ENCODE measurements at regions not wholly inside any gene's neighbourhood (a gene's known extent, or its start where the extent isn't known, plus 50 kb on each side); places are given as distances from the start of the nearest gene placed in this dataset.

- ATAC-seq = no peak
- intact Hi-C loops (cut with DNase I, micrococcal nuclease) = no loop called here
Observed at GRCh38 chr3:43187836-43188479, 82.1 kb upstream of the POMGNT2 start.

GRCh38 chr3:43185983-43186314 lies 80.1 kb upstream of the POMGNT2 start:
- no peak for ATAC-seq
- intact Hi-C loops (cut with DNase I, micrococcal nuclease) = no loop called here

More at GRCh38 chr3:43187836-43188479, 82.1 kb upstream of the POMGNT2 start:
- no peak for DNase-seq

GRCh38 chr3:43185274-43185982 lies 79.5 kb upstream of the POMGNT2 start:
- intact Hi-C loops (cut with DNase I, micrococcal nuclease) = no loop called here
- no peak for ATAC-seq

More at GRCh38 chr3:43185983-43186314, 80.1 kb upstream of the POMGNT2 start:
- no peak for DNase-seq

GRCh38 chr3:43183456-43183855 lies 77.6 kb upstream of the POMGNT2 start:
- no peak for ATAC-seq
- intact Hi-C loops (cut with DNase I, micrococcal nuclease) = no loop called here

More at GRCh38 chr3:43185274-43185982, 79.5 kb upstream of the POMGNT2 start:
- DNase-seq = no peak

GRCh38 chr3:43181202-43181821 lies 75.4 kb upstream of the POMGNT2 start:
- ATAC-seq (peak; percentile 55), DNase-seq (peak in 1 of 2 donors; percentile 56)
- intact Hi-C loops (cut with DNase I, micrococcal nuclease) = no loop called here

More at GRCh38 chr3:43183456-43183855, 77.6 kb upstream of the POMGNT2 start:
- DNase-seq = no peak

- intact Hi-C loops (cut with DNase I, micrococcal nuclease) = no loop called here
- no peak for DNase-seq
- no peak for ATAC-seq
Observed at GRCh38 chr3:43180694-43181093, 74.8 kb upstream of the POMGNT2 start.

- intact Hi-C loops (cut with DNase I, micrococcal nuclease) = no loop called here
- DNase-seq = peak in 1 of 2 donors; percentile 49
- ATAC-seq = peak; percentile 46
Observed at GRCh38 chr3:43180027-43180426, 74.1 kb upstream of the POMGNT2 start.

GRCh38 chr3:43178891-43179366 lies 73.0 kb upstream of the POMGNT2 start:
- intact Hi-C loops (cut with DNase I, micrococcal nuclease) = no loop called here
- DNase-seq (peak; percentile 57 to 83), ATAC-seq (peak; percentile 88)

GRCh38 chr3:43177085-43177484 lies 71.2 kb upstream of the POMGNT2 start:
- DNase-seq (no peak), ATAC-seq (no peak)
- intact Hi-C loops (cut with DNase I, micrococcal nuclease) = no loop called here

GRCh38 chr3:43176666-43177065 lies 70.8 kb upstream of the POMGNT2 start:
- no peak for DNase-seq
- ATAC-seq = no peak
- intact Hi-C loops (cut with DNase I, micrococcal nuclease) = no loop called here

- intact Hi-C loops (cut with DNase I, micrococcal nuclease) = no loop called here
- ATAC-seq (no peak), DNase-seq (no peak)
Observed at GRCh38 chr3:43175541-43175940, 69.7 kb upstream of the POMGNT2 start.

GRCh38 chr3:43173949-43174348 lies 68.1 kb upstream of the POMGNT2 start:
- intact Hi-C loops (cut with DNase I, micrococcal nuclease) = no loop called here
- ATAC-seq (no peak), DNase-seq (no peak)

GRCh38 chr3:43171748-43172147 lies 65.9 kb upstream of the POMGNT2 start:
- DNase-seq (no peak), ATAC-seq (no peak)
- intact Hi-C loops (cut with DNase I, micrococcal nuclease) = no loop called here

GRCh38 chr3:43170553-43170952 lies 64.7 kb upstream of the POMGNT2 start:
- ATAC-seq (no peak), DNase-seq (no peak)
- intact Hi-C loops (cut with DNase I, micrococcal nuclease) = no loop called here

- ATAC-seq = no peak
- intact Hi-C loops (cut with DNase I, micrococcal nuclease) = loop anchor here in 1 of 2 donors (10.0 kb wide), 1 partner anchor 335 kb away; no protein-coding TSS in a partner anchor
- DNase-seq = no peak
Observed at GRCh38 chr3:43169987-43170386, 64.1 kb upstream of the POMGNT2 start.

- intact Hi-C loops (cut with DNase I, micrococcal nuclease) = loop anchor here in 1 of 2 donors (10.0 kb wide), 1 partner anchor 338 kb away; no protein-coding TSS in a partner anchor
- DNase-seq = no peak
- no peak for ATAC-seq
Observed at GRCh38 chr3:43166406-43166805, 60.5 kb upstream of the POMGNT2 start.

- intact Hi-C loops (cut with DNase I, micrococcal nuclease) = loop anchor here in 1 of 2 donors (10.0 kb wide), 1 partner anchor 339 kb away; no protein-coding TSS in a partner anchor
- DNase-seq (no peak), ATAC-seq (no peak)
Observed at GRCh38 chr3:43165786-43166185, 59.9 kb upstream of the POMGNT2 start.

- DNase-seq = no peak
- intact Hi-C loops (cut with DNase I, micrococcal nuclease) = loop anchor here in 1 of 2 donors (10.0 kb wide), 1 partner anchor 341 kb away; no protein-coding TSS in a partner anchor
- ATAC-seq = peak; percentile 50
Observed at GRCh38 chr3:43163895-43164493, 58.1 kb upstream of the POMGNT2 start.
